Hematopoietic multipotent progenitor cell treated with erythropoietin and hydrocortisone succinate and interleukin-3 and kit ligand, for 15 days (in vitro differentiated cells): ENCODE measurements at regions not wholly inside any gene's neighbourhood (a gene's known extent, or its start where the extent isn't known, plus 50 kb on each side); places are given as distances from the start of the nearest gene placed in this dataset.

Experiments used
- DNase-seq: peaks from one replicate; pipeline ENCODE4 v3.0.0-alpha.2; 2015; ENCODE audit warnings: low spot score

GRCh38 chr14:53610947-53611346, 345.7 kb downstream of the BMP4 start:
- no peak for DNase-seq

- DNase-seq = no peak
Measured at GRCh38 chr14:53609009-53609408, 347.6 kb downstream of the BMP4 start.

GRCh38 chr14:53608369-53608768, 348.3 kb downstream of the BMP4 start:
- DNase-seq = no peak

GRCh38 chr14:53606203-53606602, 350.4 kb downstream of the BMP4 start:
- DNase-seq = no peak

DNA sequence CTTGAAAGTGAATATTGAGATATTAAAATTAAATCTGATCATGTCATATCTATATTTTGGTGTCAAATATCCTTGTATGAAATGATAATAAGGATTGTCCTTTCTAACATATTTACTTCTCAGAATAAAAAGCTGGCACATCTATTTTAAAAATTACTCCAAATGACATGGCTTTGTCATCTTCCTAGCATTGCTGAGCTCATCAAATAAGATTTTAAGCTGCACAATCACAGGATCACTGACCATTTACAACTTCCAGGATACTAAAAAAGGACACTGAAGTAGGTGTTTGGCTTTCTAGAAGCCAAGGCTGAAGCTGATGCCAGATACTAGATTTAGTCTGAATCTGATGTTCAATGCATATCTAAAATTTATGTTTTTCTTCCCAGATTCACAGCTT, 351.1 kb downstream of the BMP4 start:
- no peak for DNase-seq

- no peak for DNase-seq
Measured at GRCh38 chr14:53603994-53604393, 352.6 kb downstream of the BMP4 start.

DNA sequence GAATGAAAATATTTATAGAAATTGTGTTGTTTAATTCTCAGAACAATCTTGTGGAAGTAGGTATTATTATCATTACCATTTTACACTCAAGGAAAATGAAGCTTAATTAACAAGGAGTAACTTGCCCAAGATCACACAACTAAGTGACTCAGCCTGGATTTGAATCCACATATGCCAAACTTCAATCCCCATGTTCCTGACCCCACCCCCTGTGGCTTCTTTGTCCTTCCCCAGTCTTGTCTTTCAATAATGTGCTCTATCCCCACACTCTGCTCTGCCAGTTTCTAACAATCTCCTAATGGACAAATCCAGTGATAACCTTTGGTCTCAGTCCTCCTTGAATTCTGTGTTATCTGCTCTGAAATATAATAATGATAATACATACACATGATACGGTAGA, 355.2 kb downstream of the BMP4 start:
- no peak for DNase-seq

- DNase-seq = no peak
Measured at GRCh38 chr14:53599221-53599945, 357.2 kb downstream of the BMP4 start.

- no peak for DNase-seq
Measured at GRCh38 chr14:53596853-53597525, 359.6 kb downstream of the BMP4 start.

DNA sequence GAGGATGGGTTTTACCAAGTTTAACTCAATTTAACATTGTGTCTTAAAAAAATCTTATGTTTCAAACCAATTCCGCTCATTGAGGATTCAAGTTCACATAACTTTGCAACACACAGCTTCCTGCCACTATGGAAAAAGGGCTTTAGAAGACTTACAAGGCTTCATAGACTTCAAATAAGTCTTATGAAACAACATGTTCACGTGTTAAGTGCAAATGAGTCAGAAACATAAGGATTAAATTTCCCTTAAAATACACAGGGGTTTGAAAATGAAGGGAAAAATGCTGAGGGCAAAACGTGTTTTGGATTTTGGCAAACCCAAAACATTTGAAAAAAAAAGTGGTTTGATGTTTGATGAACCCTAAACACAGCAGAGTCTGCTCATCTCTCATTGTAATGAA, 364.8 kb downstream of the BMP4 start:
- no peak for DNase-seq

GRCh38 chr14:53581504-53581903, 375.1 kb downstream of the BMP4 start:
- no peak for DNase-seq

DNA sequence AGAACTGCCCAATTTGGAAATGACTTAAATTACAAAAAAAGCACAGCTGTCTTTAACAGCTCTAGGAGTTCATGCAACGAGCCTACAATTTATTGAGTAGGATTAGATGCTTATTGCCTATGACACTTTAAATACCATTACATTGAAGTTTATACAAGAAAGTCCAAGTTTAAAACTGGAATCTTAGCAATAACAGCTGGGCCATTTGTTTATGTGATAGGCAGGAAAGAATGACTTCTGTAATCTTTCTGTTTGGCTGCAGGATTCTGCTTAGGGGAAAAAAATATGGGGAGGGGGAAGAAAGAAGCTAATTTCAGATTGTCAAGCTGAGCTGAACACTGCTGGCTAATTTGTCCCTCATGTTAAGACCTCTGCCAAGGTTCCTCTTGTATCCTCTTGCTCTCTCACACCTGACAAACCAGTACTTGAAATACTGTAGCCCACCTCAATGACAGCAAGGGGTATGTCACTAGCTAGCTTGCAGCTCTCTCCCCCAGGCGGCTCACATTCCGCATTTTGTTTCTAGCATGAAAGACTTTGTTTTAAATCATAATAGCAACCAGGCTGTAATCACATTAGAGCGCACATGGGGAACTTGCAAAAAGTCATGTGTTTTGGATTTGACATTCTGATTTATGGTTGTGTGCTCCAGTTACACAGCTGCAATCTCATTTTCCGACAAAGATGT, 384.8 kb downstream of the BMP4 start:
- no peak for DNase-seq

DNA sequence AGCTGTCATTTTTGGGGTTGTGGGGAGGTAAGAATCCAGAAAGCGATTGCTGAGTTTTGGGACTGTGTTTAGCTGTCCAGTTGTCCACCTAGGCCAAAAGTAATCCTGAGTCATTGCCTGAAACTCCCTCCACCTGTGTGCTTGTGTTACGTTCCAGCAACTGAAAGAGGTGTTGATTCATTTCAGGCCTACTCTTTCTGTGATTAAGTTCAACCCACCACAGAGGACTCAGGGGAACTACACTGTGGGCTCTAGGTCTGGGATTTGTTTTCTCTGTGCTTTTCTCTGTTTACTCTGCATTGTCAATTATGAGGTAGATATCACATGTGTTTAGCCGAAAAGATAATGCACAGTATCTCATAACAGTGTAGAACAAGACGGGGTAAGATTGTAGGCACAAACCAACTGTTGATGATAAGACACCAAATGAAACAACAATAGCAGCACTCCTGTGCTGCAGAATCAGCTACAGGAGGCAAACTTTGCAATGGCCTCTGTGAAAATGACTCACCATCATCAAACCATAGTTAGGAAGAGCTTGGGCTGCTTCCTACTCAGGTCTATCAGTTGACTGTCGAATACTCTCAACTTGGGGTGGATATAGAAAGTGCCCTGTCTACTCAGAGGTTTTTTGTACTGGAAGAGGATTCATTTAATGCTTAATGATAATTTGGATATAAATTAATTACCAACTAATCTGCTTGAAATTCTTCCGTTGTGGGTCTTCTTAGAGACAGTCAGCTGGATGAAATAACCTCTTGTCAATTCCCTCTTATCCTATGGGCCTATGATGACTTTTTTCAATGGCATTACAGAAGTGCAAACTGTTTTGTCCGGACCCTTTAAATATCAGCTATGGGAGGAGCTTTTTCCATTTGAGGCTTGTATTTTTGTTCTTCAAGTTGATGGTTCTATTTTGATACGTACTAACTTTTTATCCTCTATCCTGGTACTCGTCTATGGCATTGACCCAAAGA, 385.9 kb downstream of the BMP4 start:
- no peak for DNase-seq

- no peak for DNase-seq
Measured at GRCh38 chr14:53569446-53569845, 387.2 kb downstream of the BMP4 start.

- DNase-seq = no peak
Measured at GRCh38 chr14:53567236-53567780, 389.3 kb downstream of the BMP4 start.

DNA sequence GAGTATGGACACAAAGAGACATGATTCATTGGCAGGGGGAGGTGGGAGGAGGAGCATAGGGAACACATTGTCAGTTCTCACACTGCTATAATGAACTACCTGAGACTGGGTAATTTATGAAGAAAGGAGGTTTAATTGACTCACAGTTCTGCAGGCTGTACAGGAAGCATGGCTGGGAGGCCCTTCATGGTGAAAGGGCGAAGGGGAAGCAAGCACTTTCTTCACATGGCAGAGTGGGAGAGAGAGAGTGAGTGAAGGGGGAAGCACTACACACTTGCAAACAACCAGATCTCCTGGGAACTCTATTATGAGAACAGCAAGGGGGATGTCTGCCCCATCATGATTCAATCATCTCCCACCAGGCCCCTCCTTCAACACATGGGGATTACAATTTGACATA, 391.8 kb downstream of the BMP4 start:
- DNase-seq = no peak

- DNase-seq = no peak
Measured at GRCh38 chr14:53563628-53564027, 393.0 kb downstream of the BMP4 start.

DNA sequence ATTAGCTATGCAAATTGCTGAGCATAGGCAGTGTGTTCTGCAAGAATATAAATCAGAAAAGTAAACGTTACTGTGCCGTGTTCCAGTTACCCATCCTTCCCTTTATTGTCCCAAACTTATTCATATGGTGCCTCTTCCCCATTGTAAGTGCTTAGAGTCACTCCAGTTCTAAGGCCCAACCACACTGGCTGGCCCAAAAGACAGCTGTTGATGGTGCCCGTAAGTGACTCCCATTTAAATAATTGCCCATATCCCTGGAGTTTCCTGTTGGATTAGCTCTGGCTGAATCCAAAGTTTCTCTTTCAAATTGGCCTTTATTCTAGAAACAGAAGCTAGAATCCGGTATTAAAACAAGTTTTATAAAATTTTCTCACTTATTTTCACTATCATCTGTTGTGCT, 400.1 kb upstream of the DDHD1 start:
- no peak for DNase-seq

DNA sequence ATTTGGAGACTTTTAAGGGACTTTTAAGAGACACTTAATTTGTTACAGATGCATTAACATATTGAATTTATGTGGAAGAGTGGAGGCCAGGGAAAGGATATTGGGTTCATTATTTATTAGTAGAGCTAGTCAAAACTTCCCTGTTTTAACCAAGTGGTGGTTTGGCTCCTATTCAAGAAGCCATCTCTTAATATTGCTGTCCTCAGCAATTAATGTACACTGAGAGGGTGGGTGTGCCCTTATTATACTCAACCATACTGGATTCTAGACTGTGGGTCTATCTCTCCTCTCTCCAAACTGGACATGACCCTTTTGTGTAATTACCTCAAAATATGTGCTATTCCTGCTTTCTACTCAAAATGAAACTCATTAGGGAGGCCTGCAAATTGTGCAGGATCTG, 398.7 kb upstream of the DDHD1 start:
- DNase-seq = no peak

GRCh38 chr14:53550776-53551175, 397.7 kb upstream of the DDHD1 start:
- DNase-seq = no peak

GRCh38 chr14:53549956-53550355, 396.8 kb upstream of the DDHD1 start:
- no peak for DNase-seq

DNA sequence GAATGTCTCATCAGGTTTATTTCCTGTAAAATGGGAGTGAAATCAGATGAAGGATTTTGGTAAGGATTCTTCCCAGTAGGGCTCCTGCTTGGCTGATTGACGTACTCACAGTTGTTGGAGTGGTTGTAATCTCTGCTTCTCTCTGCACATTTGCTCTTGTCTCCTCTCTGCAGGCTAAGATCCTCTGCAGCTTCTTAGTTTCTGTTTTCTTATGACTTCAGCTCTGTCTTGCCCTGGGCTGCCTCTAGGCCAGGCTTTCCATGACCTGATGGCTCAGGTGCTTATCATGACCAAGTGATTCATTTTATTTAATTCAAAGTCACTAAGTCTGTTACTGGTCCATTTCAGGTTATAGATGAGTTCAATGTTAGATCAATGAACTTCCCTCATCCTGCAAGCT, 394.5 kb upstream of the DDHD1 start:
- DNase-seq = no peak
